Islet precursor cell (in vitro differentiated cells): ENCODE measurements at regions not wholly inside any gene's neighbourhood (a gene's known extent, or its start where the extent isn't known, plus 50 kb on each side); places are given as distances from the start of the nearest gene placed in this dataset.
"Not testable (repeated sequence)": the region's sequence is repeated elsewhere in the genome, so short reads cannot be mapped to it uniquely, and the experiment has no call there.

Experiments
- DNase-seq: peaks from one replicate; pipeline ENCODE4 v3.0.0-alpha.2; 2018

DNA sequence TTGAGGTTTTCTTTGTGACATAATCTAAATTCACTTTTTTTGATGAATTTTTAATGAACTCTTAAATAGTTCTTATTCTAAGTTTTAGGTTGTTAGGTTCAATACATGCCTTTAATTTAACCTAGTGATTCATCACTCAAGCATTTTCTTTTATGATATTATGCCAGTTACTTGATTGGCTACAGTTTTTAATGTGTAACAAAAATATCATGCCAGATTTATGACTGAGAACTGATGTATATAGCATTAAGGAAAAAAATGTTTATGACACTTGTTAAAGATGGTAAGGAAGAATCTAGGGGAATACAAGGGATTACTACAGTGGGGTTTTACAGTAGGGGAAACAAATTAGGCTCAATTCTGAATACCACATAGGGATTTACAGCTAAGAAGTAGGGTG, 103.1 kb downstream of the VGLL3 start:
- DNase-seq, result no peak

DNA sequence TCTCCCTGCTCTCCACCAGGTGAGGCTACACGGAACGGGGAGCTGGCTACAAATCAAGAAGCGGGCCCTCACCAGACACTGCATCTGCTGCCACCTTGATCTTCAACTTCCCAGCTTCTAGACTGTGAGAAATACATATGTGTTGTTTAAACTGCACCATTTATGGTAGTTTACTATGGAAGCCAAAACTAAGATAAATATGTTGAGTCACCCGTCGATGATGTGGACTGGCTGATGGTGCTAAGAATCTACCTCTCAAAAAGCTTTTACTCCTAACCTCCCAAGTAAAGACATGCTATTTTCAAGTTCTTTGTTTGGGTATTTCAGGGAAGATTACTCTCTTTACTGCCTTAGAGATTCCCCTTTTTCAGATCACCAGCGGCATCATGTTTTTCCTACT, 110.9 kb downstream of the VGLL3 start:
- no peak for DNase-seq

DNA sequence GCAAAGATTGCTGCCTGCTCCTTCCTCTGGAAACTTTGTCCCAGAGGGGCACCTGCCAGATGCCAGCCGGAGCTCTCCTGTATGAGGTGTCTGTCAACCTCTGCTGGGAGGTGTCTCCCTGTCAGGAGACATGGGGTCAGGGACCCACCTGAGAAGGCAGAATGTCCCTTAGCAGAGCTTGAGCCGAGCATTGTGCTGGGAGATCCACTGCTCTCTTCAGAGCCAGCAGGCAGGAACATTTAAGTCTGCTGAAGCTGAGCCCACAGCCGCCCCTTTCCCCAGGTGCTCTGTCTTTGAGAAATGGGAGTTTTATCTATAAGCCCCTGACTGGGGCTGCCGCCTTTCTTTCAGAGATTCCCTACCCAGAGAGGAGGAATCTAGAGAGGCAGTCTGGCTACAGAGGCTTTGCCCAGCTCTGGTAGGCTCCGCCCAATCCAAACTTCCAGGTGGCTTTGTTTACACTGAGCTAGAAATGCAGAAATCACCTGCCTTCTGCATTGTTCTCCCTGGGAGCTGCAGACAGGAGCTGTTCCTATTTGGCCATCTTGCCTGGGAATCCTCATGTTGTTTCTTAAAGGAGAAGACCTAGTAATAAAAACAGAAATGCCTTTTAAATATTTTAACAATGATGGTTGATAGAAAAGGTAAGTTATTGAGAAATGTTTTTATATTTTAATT, 114.3 kb downstream of the VGLL3 start:
- peak; percentile 60 for DNase-seq

DNA sequence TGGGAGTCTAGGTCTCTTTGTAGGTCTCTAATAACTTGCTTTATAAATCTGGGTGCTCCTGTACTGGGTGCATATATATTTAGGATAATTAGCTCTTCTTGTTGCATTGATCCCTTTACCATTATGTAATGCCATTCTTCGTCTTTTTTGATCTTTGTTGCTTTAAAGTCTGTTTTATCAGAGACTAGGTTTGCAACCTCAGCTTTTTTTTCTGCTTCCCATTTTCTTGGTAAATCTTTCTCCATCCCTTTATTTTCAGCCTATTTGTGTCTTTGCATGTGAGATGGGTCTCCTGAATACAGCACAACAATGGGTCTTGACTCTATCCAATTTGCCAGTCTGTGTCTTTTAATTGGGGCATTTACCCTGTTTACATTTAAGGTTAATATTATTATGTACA, 116.2 kb downstream of the VGLL3 start:
- not testable (repeated sequence) for DNase-seq

DNA sequence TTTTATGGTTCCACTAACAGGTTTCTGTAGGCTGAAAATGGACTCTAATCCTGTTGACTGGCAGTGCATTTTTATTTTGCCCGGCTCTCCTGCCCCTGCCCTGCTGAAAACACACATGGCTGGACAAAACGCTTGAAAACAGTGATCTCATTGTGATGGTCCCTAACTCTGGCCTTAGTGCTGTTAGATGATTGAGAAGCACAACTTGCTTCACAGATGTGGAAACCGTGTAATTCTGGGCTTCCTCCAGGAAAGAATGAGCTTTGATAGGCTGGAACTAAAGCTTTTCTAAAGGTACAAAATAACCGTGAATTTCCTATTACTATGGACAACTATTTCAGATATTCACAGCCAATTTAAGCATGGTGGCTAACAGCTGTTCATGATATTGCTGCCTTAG, 121.4 kb downstream of the VGLL3 start:
- DNase-seq, result no peak

DNA sequence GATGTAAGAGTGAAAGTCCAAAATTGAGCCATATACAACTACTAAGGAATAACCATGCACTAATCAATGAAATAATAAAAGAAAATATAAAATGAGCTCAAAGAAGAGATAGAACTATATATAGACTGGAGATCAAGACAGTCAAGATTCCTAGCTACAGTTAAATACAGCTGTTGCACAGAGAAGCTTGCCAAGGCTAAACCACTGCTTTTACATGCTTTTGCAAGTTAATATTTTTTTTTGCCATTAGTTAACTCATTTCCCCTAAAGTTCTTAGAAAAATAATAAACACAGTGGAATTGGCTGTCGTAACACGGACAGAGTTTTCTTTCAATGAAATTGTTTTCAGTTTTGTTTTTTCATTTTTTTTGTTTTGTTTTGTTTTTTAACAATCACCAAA, 123.0 kb downstream of the VGLL3 start:
- DNase-seq, result no peak

DNA sequence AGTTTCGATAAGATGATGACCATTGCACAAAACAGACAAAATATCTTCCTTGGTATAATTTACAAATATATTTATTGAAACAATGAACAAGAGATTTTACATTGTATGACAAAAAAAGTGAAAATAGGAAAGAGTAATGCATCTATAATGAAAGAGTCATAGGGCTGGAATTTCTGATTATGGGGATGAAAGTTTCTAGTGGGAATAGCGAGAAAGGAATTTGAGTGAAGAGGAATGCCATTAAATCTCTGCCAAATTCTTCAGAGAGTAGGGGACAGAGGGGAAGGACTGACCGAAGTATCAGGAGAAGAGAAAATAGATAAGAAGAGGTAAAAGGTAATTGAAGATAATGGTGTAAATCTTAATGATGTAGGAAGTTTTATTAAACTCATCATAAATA, 125.4 kb downstream of the VGLL3 start:
- DNase-seq, result no peak

DNA sequence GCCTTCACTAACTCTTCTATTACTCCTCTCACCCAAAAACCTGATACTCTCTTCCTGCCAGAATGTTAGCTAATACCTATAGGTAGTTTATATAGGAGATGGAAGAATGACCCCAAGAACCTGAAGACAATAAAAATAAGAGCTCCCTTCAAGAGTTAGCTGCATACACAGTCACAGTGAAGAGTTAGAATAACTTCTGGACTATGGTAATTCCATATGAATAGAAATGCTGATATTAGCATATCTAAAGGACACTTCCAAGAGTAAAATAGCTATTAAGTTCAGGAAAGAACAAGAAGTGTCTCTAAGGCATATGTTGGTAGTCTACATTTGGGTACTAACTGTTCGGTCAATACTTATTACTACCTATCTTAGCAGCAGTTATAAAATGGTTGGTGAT, 134.2 kb downstream of the VGLL3 start:
- DNase-seq, result no peak

DNA sequence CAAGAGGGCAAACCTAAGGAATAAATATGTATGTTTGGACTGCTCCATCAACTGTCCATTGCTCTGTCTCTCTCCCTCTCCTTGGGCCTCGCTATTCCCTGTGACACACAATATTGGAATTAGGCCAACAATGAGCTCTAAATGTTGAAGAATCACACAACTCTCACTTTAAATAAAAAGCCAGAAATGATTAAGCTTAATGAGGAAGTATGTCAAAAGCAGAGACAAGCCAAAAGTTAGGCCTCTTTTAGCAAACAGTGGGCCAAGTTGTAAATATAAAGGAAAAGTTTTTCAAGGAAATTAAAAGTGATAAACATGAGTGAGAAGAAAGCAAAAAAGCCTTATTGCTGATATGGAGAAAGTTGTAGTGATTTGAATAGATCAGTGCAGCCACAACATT, 141.0 kb downstream of the VGLL3 start:
- no peak for DNase-seq

DNA sequence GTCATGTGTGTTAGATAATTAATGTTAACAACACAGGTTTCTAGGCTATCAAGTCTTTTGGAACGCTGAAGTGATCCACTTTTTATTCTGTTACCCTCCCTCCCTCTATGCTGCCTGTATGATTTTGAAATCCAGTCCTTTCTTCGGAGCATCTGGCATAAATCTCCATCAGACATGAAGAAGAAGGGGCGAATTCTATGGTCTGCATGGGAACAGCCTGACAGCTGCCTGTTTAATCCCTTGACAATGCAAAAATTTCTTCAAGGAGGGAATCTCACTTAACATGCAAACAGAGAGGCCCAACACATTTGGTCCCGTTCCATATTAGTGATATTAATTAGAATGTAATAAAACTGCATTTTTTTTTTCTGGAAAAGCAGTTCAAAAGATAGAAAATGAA, 145.2 kb downstream of the VGLL3 start:
- no peak for DNase-seq

DNA sequence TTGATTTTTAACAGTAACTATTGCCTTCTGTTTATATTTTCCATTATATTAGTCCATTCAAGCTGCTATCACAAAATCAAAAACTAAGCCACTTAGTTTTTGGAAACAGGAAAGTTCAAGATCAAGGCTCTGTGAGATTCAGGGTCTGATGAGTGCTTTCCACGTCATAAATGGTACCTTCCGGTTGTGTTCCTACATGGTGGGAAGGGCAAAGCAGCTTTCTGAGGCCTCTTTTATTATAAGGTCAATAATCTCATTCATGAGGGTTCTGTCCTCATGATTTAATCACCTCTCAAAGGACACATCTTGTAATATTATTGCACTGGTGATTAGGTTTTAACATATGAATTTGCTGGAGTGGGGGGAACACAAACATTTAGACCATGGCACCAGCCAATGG, 152.0 kb downstream of the VGLL3 start:
- DNase-seq, result no peak

DNA sequence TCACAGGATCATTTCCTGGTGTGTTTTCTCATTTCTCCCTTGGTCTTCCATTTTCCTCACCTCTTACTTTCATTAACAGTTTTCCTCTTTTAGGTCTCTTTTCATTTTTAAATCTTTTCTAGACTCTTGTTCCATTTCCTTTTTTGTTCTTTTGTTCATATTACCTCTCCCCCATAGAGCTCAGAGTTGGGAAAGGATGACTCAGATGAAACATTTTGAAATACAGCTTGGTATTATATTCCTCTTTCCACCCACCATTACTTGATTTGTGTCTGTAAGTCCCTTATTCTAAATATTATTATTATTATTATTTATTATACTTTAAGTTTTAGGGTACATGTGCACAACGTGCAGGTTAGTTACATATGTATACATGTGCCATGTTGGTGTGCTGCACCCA, 153.1 kb downstream of the VGLL3 start:
- DNase-seq, result no peak

DNA sequence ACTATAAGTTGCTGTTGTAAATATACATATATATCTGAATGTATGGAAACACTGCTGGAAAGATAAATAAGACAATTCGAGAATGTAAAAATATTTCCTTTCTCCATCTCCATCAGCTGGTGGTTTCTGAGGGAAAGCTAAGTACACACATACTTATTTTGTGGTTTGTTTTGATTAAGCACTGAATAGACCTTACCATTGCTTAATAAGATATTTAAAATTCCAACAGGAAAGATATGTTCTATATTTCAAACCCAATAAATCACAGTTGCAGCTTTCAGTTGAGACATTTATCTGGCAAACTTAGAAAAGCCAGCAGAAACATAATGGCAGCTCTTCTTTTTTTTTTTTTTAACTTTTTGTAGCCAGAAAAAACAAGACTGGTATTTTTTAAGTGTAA, 160.4 kb downstream of the VGLL3 start:
- no peak for DNase-seq

DNA sequence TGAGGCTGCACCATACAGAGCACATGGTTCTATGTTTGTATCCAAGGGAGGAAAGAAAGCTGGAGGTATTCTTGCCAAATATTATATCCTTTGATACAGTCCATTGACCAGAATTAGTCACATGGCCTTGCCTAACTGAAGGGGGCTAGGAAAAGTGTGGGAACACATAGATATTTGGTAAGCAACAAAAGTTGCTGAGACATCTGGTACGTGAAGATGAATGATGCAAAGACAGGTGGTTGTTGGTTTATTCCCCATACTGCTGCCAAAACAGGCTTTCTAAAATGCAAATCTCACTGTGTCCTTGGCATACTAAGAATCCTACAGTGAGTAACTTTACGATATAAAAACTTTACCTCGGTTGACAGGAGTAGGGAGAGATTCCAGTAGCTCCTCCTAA, 162.2 kb downstream of the VGLL3 start:
- no peak for DNase-seq

DNA sequence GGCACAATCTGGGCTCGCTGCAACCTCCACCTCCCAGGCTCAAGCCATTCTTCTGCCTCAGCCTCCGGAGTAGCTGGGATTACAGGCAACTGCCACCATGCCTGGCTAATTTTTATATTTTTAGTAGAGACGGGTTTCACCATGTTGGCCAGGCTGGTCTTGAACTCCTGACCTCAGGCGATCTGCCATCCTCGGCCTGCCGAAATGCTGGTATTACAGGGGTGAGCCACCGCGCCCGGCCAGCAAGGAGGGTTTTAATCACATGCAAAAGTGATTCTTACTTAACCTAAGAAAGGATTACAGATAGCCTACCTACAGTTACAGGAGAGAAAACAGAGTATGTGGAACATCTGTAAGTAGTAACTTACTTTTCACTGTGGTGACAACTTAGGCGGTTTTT, 163.4 kb downstream of the VGLL3 start:
- DNase-seq, result not testable (repeated sequence)

DNA sequence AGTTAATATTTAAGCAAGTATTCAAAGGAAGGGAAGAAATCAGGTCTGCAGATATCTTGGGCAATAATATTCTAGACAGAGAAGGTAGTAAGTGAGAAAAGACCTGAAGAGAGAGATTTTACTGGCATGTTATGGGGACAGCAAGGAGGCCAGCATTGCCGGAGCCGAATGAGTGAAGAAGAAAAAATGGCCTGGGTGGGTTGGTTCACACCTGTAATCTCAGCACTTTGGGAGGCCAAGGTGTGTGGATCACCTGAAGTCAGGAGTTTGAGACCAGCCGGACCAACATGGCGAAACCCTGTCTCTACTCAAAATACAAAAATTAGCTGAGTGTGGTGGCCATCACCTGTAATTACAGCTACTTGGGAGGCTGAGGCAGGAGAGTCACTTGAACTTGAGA, 164.7 kb downstream of the VGLL3 start:
- DNase-seq, result no peak

DNA sequence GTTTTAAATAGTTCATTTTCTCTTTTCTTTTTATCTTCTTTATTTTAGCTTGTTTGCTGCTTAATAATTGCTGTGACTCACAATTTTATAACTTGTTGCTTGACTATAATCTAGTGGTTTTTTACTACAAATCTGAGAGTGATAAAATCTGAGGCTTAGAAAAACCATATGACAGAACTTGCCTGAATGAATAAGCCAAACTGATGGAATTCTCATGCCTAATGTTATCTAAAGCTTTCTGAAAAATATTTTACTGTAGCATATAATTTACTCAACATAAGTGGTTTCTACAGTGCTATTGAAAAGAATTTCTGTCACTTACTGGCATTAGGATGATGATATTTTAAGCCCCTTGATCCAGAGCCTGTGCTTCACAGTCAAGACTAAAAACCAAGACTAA, 175.1 kb downstream of the VGLL3 start:
- DNase-seq, result no peak

DNA sequence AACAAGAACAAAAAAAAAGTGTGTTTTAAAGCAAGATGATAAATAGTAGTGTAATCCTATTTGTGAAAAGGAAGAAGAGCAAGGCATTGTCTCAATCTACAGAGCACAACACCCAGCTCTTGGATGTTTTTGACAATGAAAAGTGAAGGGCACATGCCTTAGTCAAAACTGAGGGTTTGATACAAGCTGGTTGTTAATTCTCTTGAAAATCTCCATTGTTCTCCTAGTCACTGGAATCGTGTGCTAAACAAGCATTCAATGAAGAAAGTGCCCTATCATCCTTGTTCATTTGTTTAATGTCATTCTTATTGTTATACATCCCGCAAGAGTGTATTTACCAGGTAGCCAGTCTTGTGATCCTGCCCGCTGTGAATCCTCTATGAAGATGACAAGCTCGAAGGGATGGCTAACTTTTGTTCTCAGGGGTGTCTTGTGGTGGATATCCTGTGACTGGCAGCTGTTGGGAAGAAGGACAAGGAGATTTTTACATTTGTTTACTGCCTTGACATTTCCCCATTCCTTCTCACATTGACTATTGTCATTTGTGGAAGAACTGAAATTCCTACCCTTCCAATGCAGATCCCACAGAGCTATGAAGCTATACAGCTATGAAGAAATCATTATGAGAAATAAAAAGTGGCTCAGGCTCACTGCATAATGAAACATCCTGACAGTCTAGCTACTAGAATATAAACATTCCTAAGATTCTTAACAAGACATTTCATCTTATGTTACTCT, 175.9 kb downstream of the VGLL3 start:
- no peak for DNase-seq

DNA sequence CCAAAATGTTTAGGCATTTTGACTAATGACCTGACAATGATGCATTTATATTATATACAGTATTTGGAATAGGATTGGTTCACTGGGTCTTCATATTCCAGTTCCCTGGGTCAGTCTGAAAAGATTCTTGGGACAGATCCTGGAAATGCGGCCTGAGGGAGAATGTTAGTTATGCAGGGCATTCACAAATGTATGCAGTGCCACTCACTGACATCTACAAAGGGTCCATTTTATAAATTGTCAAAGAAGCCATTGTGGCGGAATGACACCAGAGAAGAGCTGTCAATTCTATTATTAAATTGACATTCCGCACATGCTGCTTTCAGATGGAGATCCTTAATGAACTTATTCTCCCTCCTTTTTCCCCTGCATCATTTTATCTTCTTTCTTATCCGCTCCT, 176.6 kb downstream of the VGLL3 start:
- peak; percentile 57 for DNase-seq

DNA sequence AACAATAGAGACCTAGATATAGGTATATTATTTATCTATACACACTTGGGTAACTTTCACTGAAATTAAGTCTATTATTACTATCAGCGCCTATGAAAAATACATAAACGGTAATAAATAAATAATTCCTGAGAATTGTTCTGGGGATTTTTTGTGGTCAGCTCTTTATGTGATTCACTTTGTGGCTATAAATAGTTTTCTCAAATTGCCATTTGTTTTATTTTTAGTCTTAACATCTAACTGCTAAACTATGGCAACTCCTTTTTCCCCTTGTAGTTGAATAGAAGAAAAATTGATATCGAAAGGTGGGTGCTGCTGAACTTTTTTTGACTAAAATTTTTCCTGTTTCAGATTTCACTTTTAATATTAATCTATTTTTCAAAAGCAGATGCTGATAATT, 189.0 kb downstream of the VGLL3 start:
- DNase-seq, result no peak

DNA sequence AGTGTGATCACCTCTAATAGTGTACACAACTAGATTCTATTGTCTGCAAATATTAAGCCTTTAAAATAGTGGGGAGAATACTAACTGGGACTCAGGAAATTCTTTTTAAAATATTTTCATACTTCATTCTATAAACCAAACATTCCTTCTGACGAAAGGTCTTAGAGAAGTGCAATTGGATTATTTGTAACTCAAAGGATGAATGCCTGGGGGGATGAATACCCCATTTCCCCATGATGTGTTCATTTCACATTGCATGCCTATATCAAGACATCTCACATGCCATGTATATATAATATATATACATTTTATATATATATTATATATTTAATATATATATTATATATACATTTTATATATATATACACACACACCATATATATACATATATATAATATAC, 189.9 kb downstream of the VGLL3 start:
- DNase-seq, result no peak

DNA sequence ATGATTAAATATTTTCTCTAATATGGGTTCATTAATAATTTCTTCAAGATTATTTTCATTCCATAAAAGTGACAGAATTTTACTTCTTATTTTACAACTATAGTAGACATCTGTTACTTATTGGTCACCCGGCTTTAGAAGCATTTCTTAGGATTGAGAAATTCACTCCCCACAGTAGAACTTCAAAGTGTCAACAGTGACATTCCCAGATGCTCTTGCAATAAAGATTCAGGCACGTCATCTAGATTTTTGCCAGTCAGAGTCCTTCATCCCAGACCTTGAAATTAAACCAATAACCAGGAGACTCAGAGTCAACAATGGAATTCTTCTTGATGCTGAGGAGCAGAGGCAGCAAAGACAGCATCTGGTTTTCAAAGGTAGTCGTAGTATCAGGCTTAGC, 190.8 kb downstream of the VGLL3 start:
- no peak for DNase-seq

DNA sequence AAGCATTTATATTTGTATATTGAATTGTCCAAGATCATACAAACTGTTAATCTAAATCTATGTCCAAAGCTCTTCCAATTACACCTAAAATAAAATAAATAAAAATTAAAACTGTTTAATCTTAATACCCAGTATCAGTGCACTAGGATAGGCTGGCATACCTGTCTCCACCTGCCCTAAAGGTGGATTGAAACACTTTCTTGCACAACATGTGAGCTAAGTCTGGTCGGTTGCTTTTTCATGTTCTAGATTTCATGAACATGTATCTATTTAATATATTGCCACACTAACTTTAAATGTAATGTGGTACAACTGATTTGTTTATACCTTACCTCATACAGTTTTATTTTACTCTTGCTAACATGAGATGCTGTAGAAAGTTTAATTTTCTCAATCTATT, 193.0 kb downstream of the VGLL3 start:
- no peak for DNase-seq

DNA sequence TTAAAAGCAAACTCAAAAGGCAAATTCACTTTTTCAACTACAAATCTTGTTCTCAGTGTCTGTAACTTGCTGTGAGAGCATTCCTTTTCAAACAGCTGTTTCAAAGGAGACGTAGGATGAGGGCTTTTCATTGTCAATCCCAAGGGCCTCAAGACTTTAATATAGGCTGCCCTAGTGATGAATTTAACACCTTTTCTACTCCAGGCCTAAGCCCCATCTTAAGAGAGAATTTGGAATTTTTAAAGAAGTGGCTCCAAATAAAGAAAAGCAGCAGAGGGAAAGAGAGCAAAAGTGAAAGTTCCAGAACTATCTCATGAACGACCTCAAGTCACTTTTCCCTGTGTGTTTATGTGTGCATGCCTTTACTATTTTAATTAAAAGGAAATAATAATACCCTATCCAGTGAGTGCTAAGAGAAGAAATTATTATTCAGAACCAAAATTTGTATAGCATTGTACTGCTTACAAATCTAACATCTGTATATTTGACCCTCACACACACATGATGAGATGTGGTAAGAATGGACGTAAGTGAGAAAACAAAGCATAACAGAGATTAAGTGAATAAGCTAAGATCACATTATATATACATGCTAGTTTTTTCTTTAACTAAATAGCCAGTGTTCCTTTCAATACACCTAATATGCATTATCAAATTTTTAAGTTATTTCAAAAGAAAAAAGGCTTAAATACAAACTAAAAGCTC, 196.4 kb downstream of the VGLL3 start:
- no peak for DNase-seq
